NCI-H1092 (cell line): ENCODE measurements at regions not wholly inside any gene's neighbourhood (a gene's known extent, or its start where the extent isn't known, plus 50 kb on each side); places are given as distances from the start of the nearest gene placed in this dataset.
"Not testable (repeated sequence)": the region's sequence is repeated elsewhere in the genome, so short reads cannot be mapped to it uniquely, and the experiment has no call there.

Source experiments
- DNase-seq: peaks from one replicate; lab custom pipeline; 2025; lab: John Stamatoyannopoulos, UW

GRCh38 chr5:42242881-42243485 is 180.3 kb upstream of the GHR start:
- no peak for DNase-seq

GRCh38 chr5:42252306-42252705 is 170.9 kb upstream of the GHR start:
- no peak for DNase-seq

- not testable (repeated sequence) for DNase-seq
These were observed 163.3 kb upstream of the GHR start for GRCh38 chr5:42259914-42260313.

GRCh38 chr5:42267091-42267490 is 156.1 kb upstream of the GHR start:
- no peak for DNase-seq

- DNase-seq: not testable (repeated sequence)
These were observed 155.1 kb upstream of the GHR start for GRCh38 chr5:42268170-42268569.

- DNase-seq: no peak
These were observed 154.6 kb upstream of the GHR start for GRCh38 chr5:42268630-42269029.

- DNase-seq: no peak
These were observed 152.5 kb upstream of the GHR start for GRCh38 chr5:42270771-42271170.

GRCh38 chr5:42274913-42275312 is 148.3 kb upstream of the GHR start:
- no peak for DNase-seq

GRCh38 chr5:42277293-42277692 is 145.9 kb upstream of the GHR start:
- DNase-seq: no peak

GRCh38 chr5:42284584-42284983 is 138.7 kb upstream of the GHR start:
- no peak for DNase-seq

- no peak for DNase-seq
These were observed 138.0 kb upstream of the GHR start for GRCh38 chr5:42285230-42285629.

- no peak for DNase-seq
These were observed 122.7 kb upstream of the GHR start for GRCh38 chr5:42300496-42300895.

GRCh38 chr5:42301349-42301748 is 121.9 kb upstream of the GHR start:
- no peak for DNase-seq

- DNase-seq: no peak
These were observed 121.1 kb upstream of the GHR start for GRCh38 chr5:42302186-42302585.

- DNase-seq: no peak
These were observed 117.0 kb upstream of the GHR start for GRCh38 chr5:42306287-42306686.

- no peak for DNase-seq
These were observed 113.4 kb upstream of the GHR start for GRCh38 chr5:42309865-42310264.

GRCh38 chr5:42315214-42315613 is 108.0 kb upstream of the GHR start:
- no peak for DNase-seq

GRCh38 chr5:42317575-42317974 is 105.7 kb upstream of the GHR start:
- DNase-seq: no peak

GRCh38 chr5:42319546-42319945 is 103.7 kb upstream of the GHR start:
- DNase-seq: not testable (repeated sequence)

GRCh38 chr5:42321785-42322184 is 101.5 kb upstream of the GHR start:
- DNase-seq: no peak

- no peak for DNase-seq
These were observed 86.1 kb upstream of the GHR start for GRCh38 chr5:42337143-42337542.

GRCh38 chr5:42337607-42338006 is 85.6 kb upstream of the GHR start:
- no peak for DNase-seq

GRCh38 chr5:42338136-42338535 is 85.1 kb upstream of the GHR start:
- no peak for DNase-seq

GRCh38 chr5:42349163-42349562 is 74.1 kb upstream of the GHR start:
- no peak for DNase-seq

- no peak for DNase-seq
These were observed 71.3 kb upstream of the GHR start for GRCh38 chr5:42351956-42352355.
